ENCODE measurements at regions not wholly inside any gene's neighbourhood (a gene's known extent, or its start where the extent isn't known, plus 50 kb on each side); places are given as distances from the start of the nearest gene placed in this dataset.

DNA sequence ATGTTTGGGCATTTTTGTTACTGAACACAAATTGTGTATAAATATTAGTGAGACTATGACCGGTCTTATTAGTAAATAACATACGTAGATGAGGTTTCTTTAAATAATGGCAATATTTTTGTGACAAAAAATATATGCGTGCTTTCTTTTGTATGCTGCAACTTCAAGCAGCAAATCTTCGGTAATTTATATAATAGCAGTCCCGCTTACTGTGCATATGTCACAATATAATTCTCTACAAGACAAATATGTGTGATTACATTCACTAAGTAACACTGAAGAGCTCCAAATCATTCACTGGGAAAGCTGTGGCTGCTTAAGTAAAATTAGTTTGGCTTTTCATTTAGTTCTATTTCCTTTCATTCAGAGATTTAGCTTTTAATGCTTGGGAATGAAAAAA is 376.0 kb downstream of the CYLC2 start (continued):
- TF ChIP-seq ZNF311 (tag by site-specific recombination; IDR thresholded peaks at IDR 0.05; ENCODE audit: borderline replicate concordance): no peak

- no peak overlapping the region for H3K27ac ChIP-seq (ENCODE audit: extremely low read depth, low read depth, low read length)
- H3K4me3 ChIP-seq (ENCODE audit: low read depth, low read length): no peak overlapping the region
- H3K4me1 ChIP-seq (ENCODE audit: control insufficient read depth, insufficient read depth, low read length): no peaks in the 10 kb centered on the region
- ChIA-PET POLR2A (no interaction called here), CTCF (no interaction called here)
- no peaks in the 10 kb centered on the region for H3K36me3 ChIP-seq (ENCODE audit: control insufficient read depth in 2 of 2, insufficient read depth in 1 of 2, low read length in 2 of 2)
- no peaks in the 10 kb centered on the region for H3K9me3 ChIP-seq (ENCODE audit: control insufficient read depth, insufficient read depth, low read depth, low read length)
- TF ChIP-seq ZNF600 (tag by site-specific recombination; IDR thresholded peaks at IDR 0.05): no peak
- no peak for TF ChIP-seq ZNF544 (tag by site-specific recombination; IDR thresholded peaks at IDR 0.05)
- TF ChIP-seq ZNF16 (tag by site-specific recombination; IDR thresholded peaks at IDR 0.05; ENCODE audit: low read depth): no peak
- TF ChIP-seq, protein P1, sequence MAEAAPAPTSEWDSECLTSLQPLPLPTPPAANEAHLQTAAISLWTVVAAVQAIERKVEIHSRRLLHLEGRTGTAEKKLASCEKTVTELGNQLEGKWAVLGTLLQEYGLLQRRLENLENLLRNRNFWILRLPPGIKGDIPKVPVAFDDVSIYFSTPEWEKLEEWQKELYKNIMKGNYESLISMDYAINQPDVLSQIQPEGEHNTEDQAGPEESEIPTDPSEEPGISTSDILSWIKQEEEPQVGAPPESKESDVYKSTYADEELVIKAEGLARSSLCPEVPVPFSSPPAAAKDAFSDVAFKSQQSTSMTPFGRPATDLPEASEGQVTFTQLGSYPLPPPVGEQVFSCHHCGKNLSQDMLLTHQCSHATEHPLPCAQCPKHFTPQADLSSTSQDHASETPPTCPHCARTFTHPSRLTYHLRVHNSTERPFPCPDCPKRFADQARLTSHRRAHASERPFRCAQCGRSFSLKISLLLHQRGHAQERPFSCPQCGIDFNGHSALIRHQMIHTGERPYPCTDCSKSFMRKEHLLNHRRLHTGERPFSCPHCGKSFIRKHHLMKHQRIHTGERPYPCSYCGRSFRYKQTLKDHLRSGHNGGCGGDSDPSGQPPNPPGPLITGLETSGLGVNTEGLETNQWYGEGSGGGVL (tag by site-specific recombination; IDR thresholded peaks at IDR 0.05): no peak
Measured at GRCh38 chr9:103372828-103373227, 377.7 kb downstream of the CYLC2 start.

GRCh38 chr9:103377667-103378066 is 382.5 kb downstream of the CYLC2 start:
- Histone ChIP-seq H3K27ac (ENCODE audit: extremely low read depth, low read depth, low read length) (no peak overlapping the region), H3K9me3 (ENCODE audit: control insufficient read depth, insufficient read depth, low read depth, low read length) (no peaks in the 10 kb centered on the region), H3K4me3 (ENCODE audit: low read depth, low read length) (no peak overlapping the region), H3K36me3 (ENCODE audit: control insufficient read depth in 2 of 2, insufficient read depth in 1 of 2, low read length in 2 of 2) (no peaks in the 10 kb centered on the region), H3K4me1 (ENCODE audit: control insufficient read depth, insufficient read depth, low read length) (no peaks in the 10 kb centered on the region)
- CTCF ChIA-PET: interaction anchor here (0.9 kb wide), 1 partner anchor 20 kb away, joined by 3 read pairs; no protein-coding TSS in a partner anchor
- TF ChIP-seq ZXDB (tag by site-specific recombination; IDR thresholded peaks at IDR 0.05) (no peak), ZNF670 (tag by site-specific recombination; IDR thresholded peaks at IDR 0.05; ENCODE audit: low read depth) (no peak), ATF2 (tag by site-specific recombination; IDR thresholded peaks at IDR 0.05; ENCODE audit: low read depth) (no peak), ZNF518A (tag by site-specific recombination; conservative IDR thresholded peaks at IDR 0.05; ENCODE audit: low read depth) (no peak), ZNF324 (tag by site-specific recombination; IDR thresholded peaks at IDR 0.05) (no peak), ZNF274 (IDR thresholded peaks at IDR 0.05; ENCODE audit: low read length) (no peak), ZNF274 (tag by site-specific recombination; IDR thresholded peaks at IDR 0.05; ENCODE audit: borderline replicate concordance) (no peak), ZNF132 (tag by site-specific recombination; IDR thresholded peaks at IDR 0.05; ENCODE audit: borderline replicate concordance) (no peak), ZNF624 (tag by site-specific recombination; IDR thresholded peaks at IDR 0.05) (no peak), ZNF626 (tag by site-specific recombination; IDR thresholded peaks at IDR 0.05) (no peak), ZSCAN18 (tag by site-specific recombination; IDR thresholded peaks at IDR 0.05) (no peak)
- TF ChIP-seq, protein P2, sequence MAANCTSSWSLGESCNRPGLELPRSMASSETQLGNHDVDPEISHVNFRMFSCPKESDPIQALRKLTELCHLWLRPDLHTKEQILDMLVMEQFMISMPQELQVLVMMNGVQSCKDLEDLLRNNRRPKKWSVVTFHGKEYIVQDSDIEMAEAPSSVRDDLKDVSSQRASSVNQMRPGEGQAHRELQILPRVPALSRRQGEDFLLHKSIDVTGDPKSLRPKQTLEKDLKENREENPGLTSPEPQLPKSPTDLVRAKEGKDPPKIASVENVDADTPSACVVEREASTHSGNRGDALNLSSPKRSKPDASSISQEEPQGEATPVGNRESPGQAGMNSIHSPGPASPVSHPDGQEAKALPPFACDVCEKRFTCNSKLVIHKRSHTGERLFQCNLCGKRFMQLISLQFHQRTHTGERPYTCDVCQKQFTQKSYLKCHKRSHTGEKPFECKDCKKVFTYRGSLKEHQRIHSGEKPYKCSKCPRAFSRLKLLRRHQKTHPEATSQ (tag by site-specific recombination; IDR thresholded peaks at IDR 0.05): no peak
- TF ChIP-seq, protein P3, sequence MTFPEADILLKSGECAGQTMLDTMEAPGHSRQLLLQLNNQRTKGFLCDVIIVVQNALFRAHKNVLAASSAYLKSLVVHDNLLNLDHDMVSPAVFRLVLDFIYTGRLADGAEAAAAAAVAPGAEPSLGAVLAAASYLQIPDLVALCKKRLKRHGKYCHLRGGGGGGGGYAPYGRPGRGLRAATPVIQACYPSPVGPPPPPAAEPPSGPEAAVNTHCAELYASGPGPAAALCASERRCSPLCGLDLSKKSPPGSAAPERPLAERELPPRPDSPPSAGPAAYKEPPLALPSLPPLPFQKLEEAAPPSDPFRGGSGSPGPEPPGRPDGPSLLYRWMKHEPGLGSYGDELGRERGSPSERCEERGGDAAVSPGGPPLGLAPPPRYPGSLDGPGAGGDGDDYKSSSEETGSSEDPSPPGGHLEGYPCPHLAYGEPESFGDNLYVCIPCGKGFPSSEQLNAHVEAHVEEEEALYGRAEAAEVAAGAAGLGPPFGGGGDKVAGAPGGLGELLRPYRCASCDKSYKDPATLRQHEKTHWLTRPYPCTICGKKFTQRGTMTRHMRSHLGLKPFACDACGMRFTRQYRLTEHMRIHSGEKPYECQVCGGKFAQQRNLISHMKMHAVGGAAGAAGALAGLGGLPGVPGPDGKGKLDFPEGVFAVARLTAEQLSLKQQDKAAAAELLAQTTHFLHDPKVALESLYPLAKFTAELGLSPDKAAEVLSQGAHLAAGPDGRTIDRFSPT (tag by site-specific recombination; IDR thresholded peaks at IDR 0.05): no peak
- POLR2A ChIA-PET: no interaction called here
